H1 (cell line): ENCODE measurements at regions not wholly inside any gene's neighbourhood (a gene's known extent, or its start where the extent isn't known, plus 50 kb on each side); places are given as distances from the start of the nearest gene placed in this dataset.

Experiments used
- CTCF ChIA-PET: fragments of 300-600 bp; sonication (Branson Sonifier 250); formaldehyde crosslinking; loops from one replicate; lab custom pipeline; 2021; ENCODE audit not compliant: partially characterized antibody; lab: Charles Lee
- POLR2A ChIA-PET: fragments of 300-600 bp; sonication (Branson Sonifier 250); formaldehyde crosslinking; loops from one replicate; lab custom pipeline; 2021; ENCODE audit warnings: inconsistent platforms; ENCODE audit not compliant: partially characterized antibody; lab: Charles Lee
- DNase-seq, 2 experiments: peaks; one replicate each; pipeline versions ENCODE4 v3.0.0 to v3.0.0-alpha.2; 2010 to 2022; ENCODE audit warnings: low spot score in 2 of 2, low read depth in 1 of 2, mixed read lengths in 1 of 2
- FAIRE-seq: peaks from 2 replicates; lab custom pipeline; 2011; peaks lifted over from hg19 to GRCh38; lab: Jason Lieb, UNC
- H2AFZ ChIP-seq: 2 replicates; pipeline ENCODE4 v1.8.1; 2012; ENCODE audit warnings: low read length, inconsistent platforms
- H2AK5ac ChIP-seq: 2 replicates; pipeline ENCODE4 v1.6.1; 2013; ENCODE audit warnings: low read depth, low read length
- H2BK120ac ChIP-seq: replicated peaks from 2 replicates; pipeline ENCODE3; 2013; ENCODE audit warnings: low read depth, low read length, inconsistent platforms
- H2BK12ac ChIP-seq: 2 replicates; pipeline ENCODE4 v1.6.1; 2013; ENCODE audit warnings: low read depth, low read length
- H2BK15ac ChIP-seq: 2 replicates; pipeline ENCODE4 v1.6.1; 2013; ENCODE audit warnings: low read length
- H2BK20ac ChIP-seq: 2 replicates; pipeline ENCODE4 v1.6.1; 2013; ENCODE audit warnings: low read length
- H2BK5ac ChIP-seq: 2 replicates; pipeline ENCODE4 v1.6.1; 2013; ENCODE audit warnings: low read depth, low read length
- H3K14ac ChIP-seq: 2 replicates; pipeline ENCODE4 v1.6.1; 2013; ENCODE audit warnings: inconsistent platforms; ENCODE audit not compliant: insufficient read length
- H3K18ac ChIP-seq: 2 replicates; pipeline ENCODE4 v1.6.1; 2013; ENCODE audit warnings: low read length; ENCODE audit errors: extremely low read depth
- H3K23ac ChIP-seq: 2 replicates; pipeline ENCODE4 v1.6.1; 2013; ENCODE audit warnings: inconsistent platforms; ENCODE audit not compliant: insufficient read length
- H3K23me2 ChIP-seq: 2 replicates; pipeline ENCODE4 v1.6.1; 2013; ENCODE audit warnings: low read depth, low read length
- H3K27ac ChIP-seq: 2 replicates; pipeline ENCODE4 v1.6.1; 2011; ENCODE audit warnings: low read depth, low read length, inconsistent platforms
- H3K27me3 ChIP-seq, 4 experiments: replicated peaks in 1 of 4; 1 replicate in 1 of 4; 2 replicates in 3 of 4; pipeline versions ENCODE4 v1.6.1 to v1.8.1; 2011 to 2013; ENCODE audit warnings: low read length in 3 of 4, mild to moderate bottlenecking in 3 of 4, inconsistent platforms in 2 of 4, mixed read lengths in 2 of 4, moderate library complexity in 1 of 4; ENCODE audit not compliant: control insufficient read depth in 3 of 4, insufficient read depth in 3 of 4; ENCODE audit errors: extremely low read depth in 1 of 4
- H3K36me3 ChIP-seq, 4 experiments: 2 replicates each; pipeline versions ENCODE4 v1.6.1 to v1.8.1; 2011 to 2013; ENCODE audit warnings: mild to moderate bottlenecking in 4 of 4, low read length in 3 of 4, moderate library complexity in 2 of 4, control low read depth in 1 of 4, inconsistent platforms in 1 of 4; ENCODE audit not compliant: insufficient read depth in 4 of 4, control insufficient read depth in 2 of 4
- H3K4ac ChIP-seq: replicated peaks from 2 replicates; pipeline ENCODE3; 2013; ENCODE audit warnings: low read length, low read depth, mixed read lengths, inconsistent platforms; ENCODE audit not compliant: insufficient read length
- H3K4me1 ChIP-seq, 4 experiments: replicated peaks in 1 of 4; 1 replicate in 1 of 4; 2 replicates in 3 of 4; pipeline versions ENCODE4 v1.6.1 to v1.8.1; 2011 to 2013; ENCODE audit warnings: low read length in 3 of 4, inconsistent platforms in 2 of 4, mixed read lengths in 1 of 4; ENCODE audit not compliant: insufficient read depth in 4 of 4, control insufficient read depth in 3 of 4
- H3K4me2 ChIP-seq, 2 experiments: 2 replicates each; pipeline versions ENCODE4 v1.6.1 to v1.8.1; 2011 to 2013; ENCODE audit warnings: low read depth in 2 of 2, low read length in 2 of 2, control low read depth in 1 of 2, inconsistent platforms in 1 of 2, mild to moderate bottlenecking in 1 of 2; ENCODE audit not compliant: insufficient read depth in 1 of 2
- H3K4me3 ChIP-seq, 4 experiments: fragments of 200-600, 300-600 bp in 1 of 4; sonication (generic), shearing (Covaris generic), sonication (Bioruptor Twin) in 1 of 4; 2 replicates each; pipeline versions ENCODE4 v1.5.1 to v1.8.1; 2011 to 2016; ENCODE audit warnings: low read length in 4 of 4, low read depth in 3 of 4, control low read depth in 2 of 4, inconsistent platforms in 2 of 4, mild to moderate bottlenecking in 2 of 4, mixed read lengths in 1 of 4, moderate library complexity in 1 of 4; ENCODE audit not compliant: insufficient read depth in 2 of 4; ENCODE audit errors: extremely low read depth in 1 of 4
- H3K56ac ChIP-seq: replicated peaks from 2 replicates; pipeline ENCODE3; 2013; ENCODE audit warnings: low read depth, mild to moderate bottlenecking, mixed read lengths, low read length, inconsistent platforms; ENCODE audit not compliant: insufficient read length
- H3K79me1 ChIP-seq: 2 replicates; pipeline ENCODE4 v1.6.1; 2013; ENCODE audit warnings: low read depth, low read length, control low read depth
- H3K79me2 ChIP-seq, 2 experiments: 2 replicates each; pipeline versions ENCODE4 v1.6.1 to v1.8.1; 2012 to 2013; ENCODE audit warnings: low read length in 2 of 2, mild to moderate bottlenecking in 2 of 2, inconsistent platforms in 1 of 2; ENCODE audit not compliant: insufficient read depth in 2 of 2, control insufficient read depth in 1 of 2
- H3K9ac ChIP-seq, 4 experiments: replicated peaks in 1 of 4; 1 replicate in 1 of 4; 2 replicates in 3 of 4; pipeline versions ENCODE4 v1.6.1 to v1.8.1; 2011 to 2013; ENCODE audit warnings: low read depth in 3 of 4, low read length in 3 of 4, control low read depth in 2 of 4, mild to moderate bottlenecking in 2 of 4, moderate library complexity in 2 of 4, inconsistent platforms in 1 of 4; ENCODE audit errors: extremely low read depth in 1 of 4
- H3K9me3 ChIP-seq, 2 experiments: 2 replicates each; pipeline versions ENCODE4 v1.6.1 to v1.8.1; 2012 to 2013; ENCODE audit warnings: mild to moderate bottlenecking in 2 of 2, moderate library complexity in 2 of 2, control low read depth in 1 of 2, inconsistent platforms in 1 of 2, low read depth in 1 of 2, low read length in 1 of 2, mixed read lengths in 1 of 2; ENCODE audit not compliant: insufficient read depth in 2 of 2
- H4K20me1 ChIP-seq, 2 experiments: replicated peaks in 1 of 2; 2 replicates each; pipeline versions ENCODE3 to v1.8.1; 2011 to 2013; ENCODE audit warnings: inconsistent platforms in 2 of 2, low read length in 2 of 2, mild to moderate bottlenecking in 1 of 2; ENCODE audit not compliant: insufficient read depth in 2 of 2, control insufficient read depth in 1 of 2
- H4K5ac ChIP-seq: 2 replicates; pipeline ENCODE4 v1.6.1; 2013; ENCODE audit warnings: low read length, low read depth, mixed read lengths, inconsistent platforms; ENCODE audit not compliant: insufficient read length
- H4K8ac ChIP-seq: 2 replicates; pipeline ENCODE4 v1.8.0; 2013; ENCODE audit warnings: mild to moderate bottlenecking, moderate library complexity, low read length, inconsistent platforms; ENCODE audit not compliant: insufficient read depth; ENCODE audit errors: extremely low read depth
- H4K91ac ChIP-seq: replicated peaks from 2 replicates; pipeline ENCODE3; 2013; ENCODE audit warnings: low read length, mixed read lengths, inconsistent platforms; ENCODE audit not compliant: insufficient read length
- EZH2 ChIP-seq: fragments of 200-600 bp; sonication (generic); IDR thresholded peaks from 2 replicates; pipeline ENCODE4 v1.7.1; 2012; ENCODE audit warnings: low read depth, mild to moderate bottlenecking, moderate library complexity, low read length, inconsistent platforms; ENCODE audit not compliant: severe bottlenecking
- KDM4A ChIP-seq: IDR thresholded peaks from one replicate; pipeline ENCODE4 v1.7.1; 2012; ENCODE audit warnings: low read depth, mild to moderate bottlenecking, moderate library complexity, low read length, inconsistent platforms; ENCODE audit not compliant: severe bottlenecking
- NRF1 ChIP-seq: IDR thresholded peaks from 2 replicates; pipeline ENCODE4 v1.6.1; 2011; ENCODE audit warnings: mild to moderate bottlenecking, low read depth, low read length, improper control_type of control experiment
- POLR2A ChIP-seq, 2 experiments: IDR thresholded peaks; 1 replicate in 1 of 2; 2 replicates in 1 of 2; pipeline ENCODE4 v1.6.1; 2011; ENCODE audit warnings: low read depth in 2 of 2, low read length in 2 of 2, mild to moderate bottlenecking in 2 of 2; ENCODE audit errors: control extremely low read depth in 1 of 2
- RFX5 ChIP-seq: IDR thresholded peaks from 2 replicates; pipeline ENCODE4 v1.6.1; 2011; ENCODE audit warnings: low read depth, low read length, improper control_type of control experiment, borderline replicate concordance
- RXRA ChIP-seq: IDR thresholded peaks from 2 replicates; pipeline ENCODE4 v1.6.1; 2011; ENCODE audit warnings: low read depth, mild to moderate bottlenecking, low read length, moderate library complexity; ENCODE audit not compliant: insufficient read depth
- SUZ12 ChIP-seq: fragments of 200-600 bp; sonication (generic); IDR thresholded peaks from 2 replicates; pipeline ENCODE4 v1.6.1; 2012; ENCODE audit warnings: mild to moderate bottlenecking, inconsistent platforms, low read length, moderate library complexity, mixed read lengths
- TEAD4 ChIP-seq: IDR thresholded peaks from 2 replicates; pipeline ENCODE4 v1.6.1; 2012; ENCODE audit warnings: low read depth, low read length, inconsistent platforms, mixed read lengths
- WGBS, 2 experiments: shearing (Covaris generic) in 1 of 2; methylation state at CpG; one replicate each; pipeline versions ENCODE4 v1.1.6 to v1.1.7; 2013 to 2015; ENCODE audit warnings: low lambda C conversion rate in 2 of 2, mixed read lengths in 2 of 2, inconsistent platforms in 1 of 2, low coverage in 1 of 2, missing lambda C conversion rate in 1 of 2; ENCODE audit not compliant: insufficient replicate concordance in 2 of 2, insufficient coverage in 1 of 2, insufficient read length in 1 of 2; ENCODE audit errors: extremely low coverage in 1 of 2, missing lambda C conversion rate in 1 of 2; 5-methylcytosine and 5-hydroxymethylcytosine counted together
- TF ChIP-seq, protein P1 (sequence below): IDR thresholded peaks from 2 replicates; pipeline ENCODE4 v1.6.1; 2012; ENCODE audit warnings: inconsistent platforms

DNA sequence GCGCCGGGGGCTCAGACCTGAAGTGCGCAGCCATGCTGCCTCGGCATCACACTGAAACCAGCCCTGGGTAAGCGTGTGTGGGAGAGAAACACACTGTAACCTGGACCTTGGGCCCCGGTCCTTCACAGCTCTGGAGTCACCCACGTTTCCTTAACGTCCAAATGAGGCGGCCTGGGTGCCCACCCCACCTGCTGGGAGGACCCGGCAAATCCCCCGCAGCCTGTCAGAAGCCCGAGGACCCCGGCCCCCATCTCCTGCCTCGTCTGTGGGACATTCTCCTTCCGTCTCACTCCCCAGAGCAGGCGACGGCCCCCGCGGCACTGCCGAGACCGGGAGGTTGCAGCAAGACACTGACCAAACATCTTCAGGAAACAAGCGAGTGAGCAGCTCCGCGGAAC is 66.5 kb upstream of the GALNT9 start:
- H3K27ac ChIP-seq = no peak overlapping the region
- no peak overlapping the region for H3K4ac ChIP-seq
- no peak overlapping the region for H2BK15ac ChIP-seq
- H3K36me3 ChIP-seq = no peaks in the 10 kb centered on the region
- ChIA-PET CTCF (interaction anchor here (0.9 to 4.7 kb wide), 6 partner anchors 8 to 202 kb away, joined by 3 to 23 read pairs (median 4); no protein-coding TSS in a partner anchor), POLR2A (interaction anchor here (1.9 kb wide), 1 partner anchor 9 kb away, joined by 6 read pairs; no protein-coding TSS in a partner anchor)
- H2BK5ac ChIP-seq = no peak overlapping the region
- H2BK120ac ChIP-seq = no peak overlapping the region
- 0 out of 2 replicates have a peak overlapping the region, but pooled peaks have one; percentile 84 for H2BK12ac ChIP-seq
- no peak overlapping the region for H3K14ac ChIP-seq
- peak overlapping the region; percentile 21 for H3K56ac ChIP-seq
- peak overlapping the region; percentile 60; the same call in 1 of the 2 replicates for H3K18ac ChIP-seq
- peak overlapping the region; percentile 47 for H4K5ac ChIP-seq
- peaks cover 0 to 28% (median 15%) of the 10 kb centered on the region in 4 experiments; a peak in 6 of 7 replicates for H3K27me3 ChIP-seq
- peak overlapping the region; percentile 86 for H4K8ac ChIP-seq
- WGBS, 2 experiments = 80% methylated on average over 24 of the region's 24 CpGs; no CpG with 5 or more reads in 1 of the 2 experiments
- 0 out of 2 replicates have a peak, but pooled peaks cover 2% of the 10 kb centered on the region for H3K79me1 ChIP-seq
- no peak overlapping the region for H3K4me2 ChIP-seq
- H4K20me1 ChIP-seq = no peaks in the 10 kb centered on the region
- no peak for FAIRE-seq
- H4K91ac ChIP-seq = peak overlapping the region; percentile 47
- H3K23ac ChIP-seq = no peak overlapping the region
- no peak overlapping the region for H2AK5ac ChIP-seq
- no peaks in the 10 kb centered on the region; a peak in 1 of 4 replicates for H3K9me3 ChIP-seq
- H3K4me3 ChIP-seq = no peak overlapping the region
- no peak overlapping the region for H2BK20ac ChIP-seq
- H2AFZ ChIP-seq = no peak overlapping the region
- no peak overlapping the region for H3K9ac ChIP-seq
- H3K4me1 ChIP-seq = peaks cover 0 to 28% (median 18%) of the 10 kb centered on the region in 4 experiments; a peak in 6 of 7 replicates
- no peak for TF ChIP-seq SUZ12
- no peak for TF ChIP-seq RFX5
- TF ChIP-seq KDM4A = no peak
- no peak for TF ChIP-seq POLR2A (IDR thresholded peaks at IDR 0.05; ENCODE audit: control extremely low read depth in 1 of 2, low read depth in 2 of 2, low read length in 2 of 2)
- TF ChIP-seq TEAD4 = no peak
- TF ChIP-seq NRF1 = no peak
- no peak for TF ChIP-seq EZH2
- TF ChIP-seq, protein P1, sequence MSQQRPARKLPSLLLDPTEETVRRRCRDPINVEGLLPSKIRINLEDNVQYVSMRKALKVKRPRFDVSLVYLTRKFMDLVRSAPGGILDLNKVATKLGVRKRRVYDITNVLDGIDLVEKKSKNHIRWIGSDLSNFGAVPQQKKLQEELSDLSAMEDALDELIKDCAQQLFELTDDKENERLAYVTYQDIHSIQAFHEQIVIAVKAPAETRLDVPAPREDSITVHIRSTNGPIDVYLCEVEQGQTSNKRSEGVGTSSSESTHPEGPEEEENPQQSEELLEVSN = no peak
- no peak for TF ChIP-seq RXRA
- H3K23me2 ChIP-seq = 0 out of 2 replicates have a peak, but pooled peaks cover 1% of the 10 kb centered on the region
- H3K79me2 ChIP-seq = no peaks in the 10 kb centered on the region
- peak in 1 of 2 experiments; percentile 49 for DNase-seq
